SJSA1 (cell line): ENCODE measurements at regions not wholly inside any gene's neighbourhood (a gene's known extent, or its start where the extent isn't known, plus 50 kb on each side); places are given as distances from the start of the nearest gene placed in this dataset.

Source experiments
- DNase-seq, 2 experiments: peaks; one replicate each; pipeline ENCODE4 v3.0.0-alpha.2; 2015 to 2020; ENCODE audit warnings: low spot score in 2 of 2, low read depth in 1 of 2
- H3K27ac ChIP-seq: fragments of 250-450 bp; sonication (Bioruptor Pico); 2 replicates; pipeline ENCODE4 v1.5.1; 2020; ENCODE audit warnings: mild to moderate bottlenecking, moderate library complexity
- H3K27me3 ChIP-seq: fragments of 250-450 bp; sonication (Bioruptor Pico); replicated peaks from 2 replicates; pipeline ENCODE4 v1.5.1; 2020; ENCODE audit warnings: mild to moderate bottlenecking, moderate library complexity
- H3K36me3 ChIP-seq: fragments of 250-450 bp; sonication (Bioruptor Pico); 2 replicates; pipeline ENCODE4 v1.5.1; 2020; ENCODE audit warnings: mild to moderate bottlenecking
- H3K4me1 ChIP-seq: fragments of 250-450 bp; sonication (Bioruptor Pico); replicated peaks from 2 replicates; pipeline ENCODE4 v1.6.1; 2021; ENCODE audit warnings: mild to moderate bottlenecking
- H3K4me3 ChIP-seq: fragments of 250-450 bp; sonication (Bioruptor Pico); 2 replicates; pipeline ENCODE4 v1.5.1; 2020; ENCODE audit warnings: mild to moderate bottlenecking
- H3K9me3 ChIP-seq: fragments of 250-450 bp; sonication (Bioruptor Pico); replicated peaks from 2 replicates; pipeline ENCODE4 v1.5.1; 2020; ENCODE audit warnings: mild to moderate bottlenecking

- Histone ChIP-seq H3K4me1 (no peaks in the 10 kb centered on the region), H3K4me3 (no peak overlapping the region), H3K27ac (no peak overlapping the region), H3K36me3 (no peaks in the 10 kb centered on the region), H3K27me3 (no peaks in the 10 kb centered on the region), H3K9me3 (no peaks in the 10 kb centered on the region)
- no peak for DNase-seq
Measured at GRCh38 chr6:14622909-14623505, 505.4 kb downstream of the CD83 start.

DNA sequence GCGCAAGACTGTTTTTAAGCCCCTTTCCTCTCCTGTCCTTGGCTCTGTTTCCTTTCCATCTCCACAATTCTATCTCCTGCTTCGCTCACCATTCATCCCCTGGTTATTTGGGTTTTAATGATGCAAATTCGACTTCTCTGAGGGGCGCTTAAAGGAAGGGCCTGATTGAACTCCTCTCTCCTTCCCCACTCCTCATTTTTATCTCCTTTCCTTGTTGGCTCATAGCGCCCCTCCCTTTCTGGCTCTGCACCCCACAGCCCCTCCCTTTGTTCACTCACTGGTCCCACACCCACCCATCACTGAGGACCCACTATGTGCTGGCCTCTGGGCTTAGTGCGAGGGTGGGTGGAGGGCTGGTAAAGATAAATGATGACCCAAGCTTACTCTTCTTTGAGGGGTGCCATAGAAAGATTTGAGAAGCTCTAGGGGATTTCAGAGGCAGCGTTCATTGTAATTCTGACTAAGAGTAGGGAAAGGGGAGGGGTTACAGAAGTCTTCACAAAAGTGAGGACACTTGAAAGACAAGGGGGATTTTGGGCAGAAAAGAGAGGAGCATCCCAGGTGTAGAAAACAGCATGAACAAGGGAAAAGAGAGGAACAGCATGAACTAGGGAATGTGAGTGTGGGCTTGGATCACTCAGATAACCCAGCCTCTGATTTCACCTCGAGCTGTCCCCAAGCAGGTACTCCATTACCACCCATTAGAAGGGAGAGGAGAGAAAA lies 507.8 kb downstream of the CD83 start:
- Histone ChIP-seq H3K27me3 (no peaks in the 10 kb centered on the region), H3K27ac (no peak overlapping the region), H3K4me3 (no peak overlapping the region), H3K9me3 (no peaks in the 10 kb centered on the region), H3K36me3 (no peaks in the 10 kb centered on the region), H3K4me1 (no peaks in the 10 kb centered on the region)
- no peak for DNase-seq

- Histone ChIP-seq H3K4me3 (no peak overlapping the region), H3K27ac (no peak overlapping the region), H3K27me3 (no peaks in the 10 kb centered on the region), H3K9me3 (no peaks in the 10 kb centered on the region), H3K36me3 (no peaks in the 10 kb centered on the region), H3K4me1 (no peaks in the 10 kb centered on the region)
- no peak for DNase-seq
Measured at GRCh38 chr6:14626556-14626955, 509.0 kb downstream of the CD83 start.

- Histone ChIP-seq H3K9me3 (no peaks in the 10 kb centered on the region), H3K4me1 (no peaks in the 10 kb centered on the region), H3K4me3 (no peak overlapping the region), H3K27me3 (no peaks in the 10 kb centered on the region), H3K27ac (no peak overlapping the region), H3K36me3 (no peaks in the 10 kb centered on the region)
- no peak for DNase-seq
Measured at GRCh38 chr6:14630016-14630415, 512.4 kb downstream of the CD83 start.

DNA sequence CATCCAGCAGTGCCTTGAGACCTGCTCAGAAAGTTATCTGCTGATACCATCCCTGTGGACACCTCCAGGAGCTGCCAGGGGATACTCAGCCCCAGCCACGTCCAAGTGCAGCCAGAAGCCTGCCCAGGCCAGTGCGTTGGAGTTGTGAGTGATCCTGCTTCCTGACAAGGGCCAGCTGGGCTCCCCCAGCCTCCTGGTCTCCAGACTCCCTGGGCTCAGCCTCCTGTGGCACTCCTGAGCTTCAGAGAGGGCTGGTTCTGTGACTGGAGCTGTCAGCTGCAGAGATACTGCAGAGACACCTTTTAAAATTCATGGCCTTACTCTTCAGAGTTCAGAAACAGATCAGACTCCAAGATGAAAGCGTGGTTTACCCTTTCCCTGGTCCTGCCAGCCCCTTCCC lies 515.9 kb downstream of the CD83 start:
- Histone ChIP-seq H3K36me3 (no peaks in the 10 kb centered on the region), H3K4me1 (no peaks in the 10 kb centered on the region), H3K27ac (no peak overlapping the region), H3K4me3 (no peak overlapping the region), H3K27me3 (no peaks in the 10 kb centered on the region; the same call in 1 of the 2 replicates), H3K9me3 (no peaks in the 10 kb centered on the region)
- DNase-seq = no peak

DNA sequence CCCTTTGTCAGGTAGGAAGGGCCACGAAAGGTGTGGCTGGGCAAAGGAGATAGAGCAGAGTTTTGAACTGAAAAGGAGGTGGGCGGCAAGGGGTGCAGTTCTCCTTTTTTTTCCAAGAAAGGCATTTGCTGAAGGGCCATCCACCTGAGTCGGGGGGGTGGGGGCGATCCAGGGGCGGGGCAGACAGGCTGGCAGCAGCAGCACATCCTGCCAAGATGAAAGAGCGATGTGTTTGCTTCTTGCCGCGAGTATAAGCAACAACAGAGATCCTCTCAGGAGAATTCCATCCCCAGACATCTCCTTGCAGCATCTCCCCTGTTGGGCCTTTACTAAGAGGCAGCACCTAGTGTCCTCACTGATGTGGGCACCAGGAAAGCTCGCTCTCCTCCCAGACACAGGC lies 516.5 kb downstream of the CD83 start:
- Histone ChIP-seq H3K27me3 (no peaks in the 10 kb centered on the region; the same call in 1 of the 2 replicates), H3K9me3 (no peaks in the 10 kb centered on the region), H3K4me3 (no peak overlapping the region), H3K4me1 (peaks cover 6% of the 10 kb centered on the region; the same call in 1 of the 2 replicates), H3K27ac (no peak overlapping the region), H3K36me3 (no peaks in the 10 kb centered on the region)
- no peak for DNase-seq

DNA sequence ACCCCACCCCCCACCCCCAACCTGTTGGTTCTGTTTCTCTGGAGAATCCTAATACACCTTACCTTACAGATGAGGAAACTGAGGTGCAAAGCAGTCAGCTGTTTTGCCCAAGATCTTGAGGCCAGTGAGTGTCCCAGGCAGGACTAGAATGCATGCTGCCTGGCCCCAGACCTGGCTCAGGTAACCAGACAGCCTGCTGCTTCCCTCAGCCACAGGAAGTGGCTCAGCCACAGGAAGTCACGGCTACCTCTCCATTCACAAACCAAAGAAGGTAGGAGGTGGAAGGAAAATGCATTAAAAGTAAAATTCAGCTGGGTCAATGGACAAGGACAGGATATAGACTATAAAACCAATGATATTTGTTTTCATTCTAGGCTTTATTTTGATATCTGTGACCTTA lies 517.6 kb downstream of the CD83 start:
- no peak for DNase-seq
- H3K36me3 ChIP-seq = no peaks in the 10 kb centered on the region
- H3K27ac ChIP-seq = no peak overlapping the region
- H3K4me1 ChIP-seq = peaks cover 7% of the 10 kb centered on the region; the same call in 1 of the 2 replicates
- H3K9me3 ChIP-seq = no peaks in the 10 kb centered on the region
- no peaks in the 10 kb centered on the region; the same call in 1 of the 2 replicates for H3K27me3 ChIP-seq
- no peak overlapping the region for H3K4me3 ChIP-seq

- H3K9me3 ChIP-seq = no peaks in the 10 kb centered on the region
- H3K4me3 ChIP-seq = no peak overlapping the region
- no peak for DNase-seq
Measured at GRCh38 chr6:14635934-14636591, 518.5 kb downstream of the CD83 start.

GRCh38 chr6:14638435-14638905 lies 520.9 kb downstream of the CD83 start:
- no peak for DNase-seq
- no peaks in the 10 kb centered on the region for H3K9me3 ChIP-seq
- H3K27ac ChIP-seq = no peak overlapping the region
- H3K4me3 ChIP-seq = no peak overlapping the region
- H3K4me1 ChIP-seq = peaks cover 7% of the 10 kb centered on the region; the same call in 1 of the 2 replicates
- H3K36me3 ChIP-seq = no peaks in the 10 kb centered on the region
- no peaks in the 10 kb centered on the region; the same call in 1 of the 2 replicates for H3K27me3 ChIP-seq

More at GRCh38 chr6:14635934-14636591, 518.5 kb downstream of the CD83 start:
- no peaks in the 10 kb centered on the region for H3K36me3 ChIP-seq
- no peak overlapping the region for H3K27ac ChIP-seq
- H3K4me1 ChIP-seq = peaks cover 7% of the 10 kb centered on the region; the same call in 1 of the 2 replicates
- no peaks in the 10 kb centered on the region; the same call in 1 of the 2 replicates for H3K27me3 ChIP-seq

- DNase-seq = peak in 1 of 2 experiments; percentile 8
- Histone ChIP-seq H3K4me3 (no peak overlapping the region), H3K27ac (no peak overlapping the region)
Measured at GRCh38 chr6:14638906-14639761, 521.6 kb downstream of the CD83 start.

GRCh38 chr6:14639983-14640599 lies 522.5 kb downstream of the CD83 start:
- H3K27ac ChIP-seq = no peak overlapping the region
- H3K9me3 ChIP-seq = no peaks in the 10 kb centered on the region
- DNase-seq = no peak
- H3K27me3 ChIP-seq = no peaks in the 10 kb centered on the region; the same call in 1 of the 2 replicates
- H3K4me3 ChIP-seq = no peak overlapping the region
- H3K36me3 ChIP-seq = no peaks in the 10 kb centered on the region
- peaks cover 7% of the 10 kb centered on the region; the same call in 1 of the 2 replicates for H3K4me1 ChIP-seq

More at GRCh38 chr6:14638906-14639761, 521.6 kb downstream of the CD83 start:
- no peaks in the 10 kb centered on the region; the same call in 1 of the 2 replicates for H3K27me3 ChIP-seq
- H3K36me3 ChIP-seq = no peaks in the 10 kb centered on the region
- peaks cover 7% of the 10 kb centered on the region; the same call in 1 of the 2 replicates for H3K4me1 ChIP-seq
- no peaks in the 10 kb centered on the region for H3K9me3 ChIP-seq

- Histone ChIP-seq H3K9me3 (no peaks in the 10 kb centered on the region), H3K27me3 (no peaks in the 10 kb centered on the region; the same call in 1 of the 2 replicates), H3K27ac (no peak overlapping the region), H3K4me1 (peaks cover 7% of the 10 kb centered on the region; the same call in 1 of the 2 replicates), H3K4me3 (no peak overlapping the region), H3K36me3 (no peaks in the 10 kb centered on the region)
- DNase-seq = no peak
Measured at GRCh38 chr6:14640631-14641030, 523.1 kb downstream of the CD83 start.
